ENCODE measurements at regions not wholly inside any gene's neighbourhood (a gene's known extent, or its start where the extent isn't known, plus 50 kb on each side); places are given as distances from the start of the nearest gene placed in this dataset.

- DNase-seq, result no peak
Measured at GRCh38 chr2:66897181-66897580, 462.3 kb downstream of the MEIS1 start.

- DNase-seq, result no peak
Measured at GRCh38 chr2:66897691-66898150, 462.8 kb downstream of the MEIS1 start.

- DNase-seq, result no peak
Measured at GRCh38 chr2:66899109-66899508, 464.2 kb downstream of the MEIS1 start.

- DNase-seq, result no peak
Measured at GRCh38 chr2:66899648-66900047, 464.7 kb downstream of the MEIS1 start.

GRCh38 chr2:66901344-66901743 is 466.4 kb downstream of the MEIS1 start:
- DNase-seq, result no peak

GRCh38 chr2:66903183-66903582 is 468.3 kb downstream of the MEIS1 start:
- no peak for DNase-seq

GRCh38 chr2:66903745-66904465 is 469.0 kb downstream of the MEIS1 start:
- DNase-seq, result no peak

GRCh38 chr2:66915237-66915636 is 480.3 kb downstream of the MEIS1 start:
- DNase-seq, result no peak

GRCh38 chr2:66919286-66919685 is 477.8 kb upstream of the ETAA1 start:
- no peak for DNase-seq

GRCh38 chr2:66920415-66920814 is 476.7 kb upstream of the ETAA1 start:
- DNase-seq, result no peak

- DNase-seq, result no peak
Measured at GRCh38 chr2:66925128-66925527, 472.0 kb upstream of the ETAA1 start.

GRCh38 chr2:66926594-66927112 is 470.5 kb upstream of the ETAA1 start:
- no peak for DNase-seq

GRCh38 chr2:66929632-66930338 is 467.3 kb upstream of the ETAA1 start:
- peak; percentile 38 for DNase-seq

- DNase-seq, result no peak
Measured at GRCh38 chr2:66930339-66931220, 466.6 kb upstream of the ETAA1 start.

- DNase-seq, result no peak
Measured at GRCh38 chr2:66938471-66938967, 458.6 kb upstream of the ETAA1 start.

- DNase-seq, result no peak
Measured at GRCh38 chr2:66940080-66940479, 457.1 kb upstream of the ETAA1 start.

GRCh38 chr2:66948234-66948633 is 448.9 kb upstream of the ETAA1 start:
- DNase-seq, result no peak

GRCh38 chr2:66957198-66957597 is 439.9 kb upstream of the ETAA1 start:
- no peak for DNase-seq

GRCh38 chr2:66957677-66958076 is 439.5 kb upstream of the ETAA1 start:
- no peak for DNase-seq

- DNase-seq, result no peak
Measured at GRCh38 chr2:66960161-66960560, 437.0 kb upstream of the ETAA1 start.

- DNase-seq, result no peak
Measured at GRCh38 chr2:66962716-66963115, 434.4 kb upstream of the ETAA1 start.

- no peak for DNase-seq
Measured at GRCh38 chr2:66966631-66967030, 430.5 kb upstream of the ETAA1 start.

- DNase-seq, result no peak
Measured at GRCh38 chr2:66968946-66969345, 428.2 kb upstream of the ETAA1 start.
